Muscle of arm (tissue), 1 donor: ENCODE measurements at regions not wholly inside any gene's neighbourhood (a gene's known extent, or its start where the extent isn't known, plus 50 kb on each side); places are given as distances from the start of the nearest gene placed in this dataset.

ENCODE experiments used
- DNase-seq: peaks from one replicate; pipeline ENCODE4 v3.0.0-alpha.2; 2013

DNA sequence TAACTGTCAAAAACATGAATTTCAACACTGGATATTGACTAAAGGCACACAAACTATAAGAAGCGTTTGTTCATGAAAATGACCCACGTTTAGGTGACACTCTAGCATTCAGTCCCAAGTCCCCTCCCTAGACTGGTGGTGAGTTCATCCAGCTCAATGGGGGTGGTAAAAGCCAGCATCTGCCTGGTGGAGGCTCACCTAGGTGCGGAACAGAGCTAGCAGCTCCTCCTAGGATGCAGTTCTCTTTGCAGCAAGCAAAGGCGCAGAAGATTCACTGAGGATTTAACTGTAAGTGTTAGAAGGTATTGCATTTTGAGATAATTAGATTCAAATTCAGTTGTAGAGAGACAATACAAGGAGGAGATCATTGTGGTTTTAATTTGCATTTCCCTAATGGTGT is 87.6 kb downstream of the VSTM2A start:
- no peak for DNase-seq

DNA sequence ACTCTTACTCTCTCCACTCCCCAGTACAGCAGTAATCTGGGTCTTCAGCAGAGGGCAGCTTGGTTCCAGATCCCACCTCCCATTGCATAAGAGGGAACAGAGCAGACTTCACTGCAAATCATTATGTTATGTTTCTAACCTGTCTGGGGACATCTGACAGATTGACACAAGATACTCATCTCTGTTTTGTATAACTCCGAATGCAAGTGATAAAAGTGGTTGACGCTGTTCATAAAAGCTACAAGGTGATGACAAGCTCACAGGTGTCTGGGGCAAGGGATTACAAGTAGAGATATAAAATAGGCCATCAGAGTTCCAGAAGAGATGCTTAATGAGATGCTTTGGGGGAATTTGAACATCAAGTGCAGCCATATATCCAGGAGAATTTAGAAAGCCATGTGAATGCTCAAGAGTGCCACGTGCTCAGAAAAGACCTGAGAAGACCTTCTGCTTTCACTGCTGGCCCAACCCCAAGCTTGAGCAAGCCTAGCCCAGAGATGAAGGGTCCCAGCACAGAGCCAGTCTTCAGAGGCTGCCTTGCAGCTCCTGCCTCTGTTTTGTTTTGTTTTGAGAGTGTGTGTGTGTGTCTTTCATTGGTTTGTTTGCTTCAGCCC is 80.6 kb downstream of the VSTM2A start:
- no peak for DNase-seq
